GM23338 (cell line): ENCODE measurements at regions not wholly inside any gene's neighbourhood (a gene's known extent, or its start where the extent isn't known, plus 50 kb on each side); places are given as distances from the start of the nearest gene placed in this dataset.

Source experiments
- CTCF ChIP-seq, 2 experiments: fragments of 200-600 bp in 1 of 2; sonication (generic) in 1 of 2; conservative IDR thresholded peaks; 2 replicates each; pipeline versions ENCODE4 v1.5.1 to v1.6.1; 2016 to 2017; ENCODE audit warnings: antibody characterized with exemption in 2 of 2, low read depth in 2 of 2, mild to moderate bottlenecking in 2 of 2, moderate library complexity in 1 of 2
- ZNF331 ChIP-seq: fragments of 250-450 bp; sonication (Bioruptor Pico); IDR thresholded peaks from 2 replicates; pipeline ENCODE4 v1.5.0; 2020; ENCODE audit warnings: low read depth, mild to moderate bottlenecking, moderate library complexity
- ZNF462 ChIP-seq: fragments of 250-450 bp; sonication (Bioruptor Pico); IDR thresholded peaks from 2 replicates; pipeline ENCODE4 v1.5.0; 2020; ENCODE audit warnings: mild to moderate bottlenecking, moderate library complexity
- TF ChIP-seq, protein P1 (sequence below): IDR thresholded peaks from one replicate; pipeline ENCODE4 v1.6.1; 2018; ENCODE audit warnings: antibody characterized with exemption; ENCODE audit not compliant: unreplicated experiment

- no peak for TF ChIP-seq ZNF462 (CRISPR knock-in tag)
- TF ChIP-seq CTCF (conservative IDR thresholded peaks at IDR 0.05; ENCODE audit: low read depth in 2 of 2): no peak
- TF ChIP-seq, protein P1, sequence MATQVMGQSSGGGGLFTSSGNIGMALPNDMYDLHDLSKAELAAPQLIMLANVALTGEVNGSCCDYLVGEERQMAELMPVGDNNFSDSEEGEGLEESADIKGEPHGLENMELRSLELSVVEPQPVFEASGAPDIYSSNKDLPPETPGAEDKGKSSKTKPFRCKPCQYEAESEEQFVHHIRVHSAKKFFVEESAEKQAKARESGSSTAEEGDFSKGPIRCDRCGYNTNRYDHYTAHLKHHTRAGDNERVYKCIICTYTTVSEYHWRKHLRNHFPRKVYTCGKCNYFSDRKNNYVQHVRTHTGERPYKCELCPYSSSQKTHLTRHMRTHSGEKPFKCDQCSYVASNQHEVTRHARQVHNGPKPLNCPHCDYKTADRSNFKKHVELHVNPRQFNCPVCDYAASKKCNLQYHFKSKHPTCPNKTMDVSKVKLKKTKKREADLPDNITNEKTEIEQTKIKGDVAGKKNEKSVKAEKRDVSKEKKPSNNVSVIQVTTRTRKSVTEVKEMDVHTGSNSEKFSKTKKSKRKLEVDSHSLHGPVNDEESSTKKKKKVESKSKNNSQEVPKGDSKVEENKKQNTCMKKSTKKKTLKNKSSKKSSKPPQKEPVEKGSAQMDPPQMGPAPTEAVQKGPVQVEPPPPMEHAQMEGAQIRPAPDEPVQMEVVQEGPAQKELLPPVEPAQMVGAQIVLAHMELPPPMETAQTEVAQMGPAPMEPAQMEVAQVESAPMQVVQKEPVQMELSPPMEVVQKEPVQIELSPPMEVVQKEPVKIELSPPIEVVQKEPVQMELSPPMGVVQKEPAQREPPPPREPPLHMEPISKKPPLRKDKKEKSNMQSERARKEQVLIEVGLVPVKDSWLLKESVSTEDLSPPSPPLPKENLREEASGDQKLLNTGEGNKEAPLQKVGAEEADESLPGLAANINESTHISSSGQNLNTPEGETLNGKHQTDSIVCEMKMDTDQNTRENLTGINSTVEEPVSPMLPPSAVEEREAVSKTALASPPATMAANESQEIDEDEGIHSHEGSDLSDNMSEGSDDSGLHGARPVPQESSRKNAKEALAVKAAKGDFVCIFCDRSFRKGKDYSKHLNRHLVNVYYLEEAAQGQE: no peak
- TF ChIP-seq ZNF331: no peak
Observed at GRCh38 chr3:8348076-8348475, 153.5 kb upstream of the LMCD1 start (continued).
